ENCODE measurements at regions not wholly inside any gene's neighbourhood (a gene's known extent, or its start where the extent isn't known, plus 50 kb on each side); places are given as distances from the start of the nearest gene placed in this dataset.

DNA sequence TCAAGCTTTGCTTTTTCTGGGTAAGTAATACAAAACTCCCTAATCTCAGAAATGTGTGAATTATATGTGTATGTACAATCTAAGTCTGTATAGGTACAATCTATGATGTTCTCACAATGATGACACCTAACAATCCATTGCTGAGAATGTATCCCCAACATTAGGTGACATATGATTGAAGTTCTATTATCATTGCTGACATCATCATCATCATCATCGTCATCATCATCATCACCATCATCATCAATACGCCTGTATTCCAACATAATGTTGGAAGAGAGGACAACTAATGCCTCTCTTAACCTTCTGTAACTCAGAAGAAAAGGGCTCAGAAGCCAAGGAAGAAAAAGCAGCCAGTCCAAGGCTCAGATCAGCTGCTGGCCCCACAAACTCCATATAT lies 84.2 kb upstream of the FBXO11 start:
- no peak for TF ChIP-seq POLR2A (IDR thresholded peaks at IDR 0.05)
- TF ChIP-seq, protein P1, sequence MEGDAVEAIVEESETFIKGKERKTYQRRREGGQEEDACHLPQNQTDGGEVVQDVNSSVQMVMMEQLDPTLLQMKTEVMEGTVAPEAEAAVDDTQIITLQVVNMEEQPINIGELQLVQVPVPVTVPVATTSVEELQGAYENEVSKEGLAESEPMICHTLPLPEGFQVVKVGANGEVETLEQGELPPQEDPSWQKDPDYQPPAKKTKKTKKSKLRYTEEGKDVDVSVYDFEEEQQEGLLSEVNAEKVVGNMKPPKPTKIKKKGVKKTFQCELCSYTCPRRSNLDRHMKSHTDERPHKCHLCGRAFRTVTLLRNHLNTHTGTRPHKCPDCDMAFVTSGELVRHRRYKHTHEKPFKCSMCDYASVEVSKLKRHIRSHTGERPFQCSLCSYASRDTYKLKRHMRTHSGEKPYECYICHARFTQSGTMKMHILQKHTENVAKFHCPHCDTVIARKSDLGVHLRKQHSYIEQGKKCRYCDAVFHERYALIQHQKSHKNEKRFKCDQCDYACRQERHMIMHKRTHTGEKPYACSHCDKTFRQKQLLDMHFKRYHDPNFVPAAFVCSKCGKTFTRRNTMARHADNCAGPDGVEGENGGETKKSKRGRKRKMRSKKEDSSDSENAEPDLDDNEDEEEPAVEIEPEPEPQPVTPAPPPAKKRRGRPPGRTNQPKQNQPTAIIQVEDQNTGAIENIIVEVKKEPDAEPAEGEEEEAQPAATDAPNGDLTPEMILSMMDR (IDR thresholded peaks at IDR 0.05) = no peak
